KBM-7 (cell line): ENCODE measurements at regions not wholly inside any gene's neighbourhood (a gene's known extent, or its start where the extent isn't known, plus 50 kb on each side); places are given as distances from the start of the nearest gene placed in this dataset.
A peak's percentile ranks its signal among the peaks of the same experiment; 100 is the strongest.
"Not testable (repeated sequence)": the region's sequence is repeated elsewhere in the genome, so short reads cannot be mapped to it uniquely, and the experiment has no call there.

Source experiments
- DNase-seq: peaks from one replicate; pipeline ENCODE4 v3.0.0-alpha.2; 2015
- in situ Hi-C: fragments of 300-500 bp; cut with MboI; formaldehyde crosslinking; loops from 2 replicates; pipeline ENCODE4 v1.14.3; 2020; ENCODE audit warnings: low sequenced_read_pairs, low pct_unique_long_range_greater_than_20kb, mixed read lengths

DNA sequence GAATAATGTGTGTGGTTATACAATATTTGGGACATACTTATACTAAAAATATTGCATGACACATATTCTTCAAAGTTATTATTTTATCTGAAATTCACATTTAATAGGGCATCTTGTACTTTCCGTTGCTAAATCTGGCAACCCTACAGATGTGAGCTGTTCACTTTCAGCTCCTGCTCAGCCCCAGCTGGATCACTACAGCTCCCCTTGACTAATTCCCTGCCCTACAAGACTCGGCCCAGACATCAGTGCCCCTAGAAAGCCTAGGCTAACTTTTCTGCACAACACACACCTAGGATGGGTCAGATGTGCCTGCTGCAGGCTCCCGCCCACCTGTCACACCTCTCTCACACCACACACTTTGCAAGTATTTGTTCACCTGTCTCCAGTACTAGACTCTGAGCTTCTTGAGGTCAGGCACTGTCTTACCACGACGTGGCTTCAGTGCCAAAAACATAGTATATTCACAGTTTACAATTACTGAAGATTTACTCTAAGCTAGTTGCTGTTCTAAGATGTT, 84.1 kb downstream of the PRR15 start:
- in situ Hi-C loops, DNase-seq: not testable (repeated sequence)

- in situ Hi-C loops, result no loop called here
- DNase-seq, result no peak
Measured at GRCh38 chr7:29649028-29649716, 85.5 kb downstream of the PRR15 start.

DNA sequence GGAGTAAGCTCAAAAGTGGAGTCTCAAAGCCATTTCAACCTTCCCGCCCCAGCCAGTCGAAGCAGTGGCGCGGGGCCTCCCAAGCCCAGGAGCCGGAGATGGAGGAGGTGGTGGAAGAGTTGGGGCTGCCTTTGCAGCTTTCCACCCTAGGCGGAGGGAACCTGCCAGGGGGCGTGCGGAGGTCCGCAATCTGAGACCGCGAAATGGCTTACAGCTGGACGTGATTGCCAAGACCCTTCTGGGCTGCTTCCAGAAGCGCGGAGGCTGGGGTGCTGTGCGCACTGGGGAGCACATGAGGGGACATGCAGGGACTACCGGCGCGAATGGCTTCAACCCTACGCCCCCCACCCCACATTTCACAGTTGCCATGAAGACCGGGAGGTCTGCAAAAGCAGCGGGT, 86.2 kb downstream of the PRR15 start:
- in situ Hi-C loops, result no loop called here

DNA sequence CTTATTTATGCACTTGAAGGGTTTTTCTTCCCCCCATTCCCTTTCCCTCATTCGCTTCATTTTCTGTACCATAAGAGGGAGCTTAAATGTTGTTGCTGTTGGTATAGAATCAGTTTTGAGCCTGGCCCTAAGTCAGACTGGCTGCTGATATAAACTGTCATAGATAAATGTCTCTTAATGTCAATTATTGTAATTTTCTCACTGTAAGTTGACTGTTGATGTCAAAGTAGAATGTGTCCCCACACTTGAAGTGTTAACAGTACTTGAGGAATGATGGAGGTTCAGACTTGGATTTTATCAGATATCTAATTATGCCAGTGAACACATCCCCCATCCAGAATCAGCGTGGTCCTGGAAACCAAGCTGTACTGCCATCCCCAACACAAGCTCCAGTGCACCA, 87.8 kb downstream of the PRR15 start:
- DNase-seq, result no peak
- in situ Hi-C loops, result no loop called here

More for the DNA sequence above, 86.2 kb downstream of the PRR15 start:
- DNase-seq, result no peak

DNA sequence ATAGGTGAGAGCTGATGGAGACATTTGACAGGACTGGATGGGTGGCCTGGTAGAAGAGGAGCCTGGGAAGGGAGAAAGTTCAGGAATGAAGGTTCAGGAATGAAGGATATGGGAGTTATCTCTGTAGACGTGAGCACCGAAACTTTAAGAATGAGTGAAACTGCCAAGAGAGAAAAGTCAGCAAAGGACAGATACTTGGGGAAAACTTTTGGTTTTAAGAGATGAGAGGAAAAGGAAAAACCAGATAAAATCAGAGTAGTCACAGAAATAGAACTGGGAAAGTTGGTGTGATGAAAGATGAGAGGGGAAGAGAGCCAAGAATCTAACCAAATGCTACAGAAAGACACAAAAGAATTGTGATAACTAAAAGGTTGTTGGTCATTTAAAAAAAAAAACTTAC, 88.9 kb downstream of the PRR15 start:
- in situ Hi-C loops, result no loop called here
- DNase-seq, result no peak

DNA sequence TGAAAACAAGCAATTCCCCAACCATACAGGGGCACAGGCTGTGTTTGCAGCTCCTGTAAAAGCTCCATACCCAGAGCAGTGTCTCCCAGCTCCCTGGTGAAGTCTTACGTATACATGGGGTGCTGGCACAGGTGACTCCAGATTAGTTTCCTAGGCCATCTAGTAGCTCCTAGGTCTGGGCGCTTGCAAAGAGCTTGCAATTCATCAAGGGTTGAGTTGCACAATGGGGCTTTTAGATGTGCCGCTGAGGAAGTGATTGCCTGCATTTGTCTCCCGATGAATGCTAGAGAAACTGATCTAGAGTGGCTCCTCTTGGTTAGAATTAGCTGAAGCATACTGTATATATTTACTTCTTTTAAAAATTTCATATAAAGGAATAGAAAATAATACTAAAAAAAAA, 90.7 kb downstream of the PRR15 start:
- in situ Hi-C loops, result not testable (repeated sequence)

GRCh38 chr7:29657288-29657687, 93.7 kb downstream of the PRR15 start:
- in situ Hi-C loops, result no loop called here
- no peak for DNase-seq

More for the DNA sequence above, 90.7 kb downstream of the PRR15 start:
- DNase-seq, result not testable (repeated sequence)

GRCh38 chr7:29657856-29658255, 94.2 kb downstream of the PRR15 start:
- DNase-seq, result no peak
- in situ Hi-C loops, result no loop called here

GRCh38 chr7:29659213-29659612, 95.6 kb downstream of the PRR15 start:
- DNase-seq, in situ Hi-C loops: not testable (repeated sequence)

DNA sequence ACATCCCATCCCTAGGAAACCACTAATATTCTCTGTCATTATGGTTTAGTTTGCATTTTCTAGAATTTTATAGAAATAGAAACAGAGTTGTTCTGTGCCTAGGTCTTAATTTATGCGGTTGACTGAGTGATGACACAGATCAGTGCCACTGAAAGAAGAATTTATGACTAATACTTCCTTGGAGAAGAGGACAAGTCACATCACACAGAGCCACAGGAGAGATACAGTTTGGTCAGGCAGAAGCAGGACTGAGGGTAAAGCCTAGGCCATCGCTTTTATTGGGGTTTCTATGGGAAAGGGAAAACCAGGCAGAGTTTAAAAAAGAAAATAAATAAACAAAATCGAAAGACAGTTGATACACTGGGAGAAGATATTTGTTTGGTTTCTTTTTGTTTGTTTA, 99.3 kb downstream of the PRR15 start:
- DNase-seq, in situ Hi-C loops: not testable (repeated sequence)

DNA sequence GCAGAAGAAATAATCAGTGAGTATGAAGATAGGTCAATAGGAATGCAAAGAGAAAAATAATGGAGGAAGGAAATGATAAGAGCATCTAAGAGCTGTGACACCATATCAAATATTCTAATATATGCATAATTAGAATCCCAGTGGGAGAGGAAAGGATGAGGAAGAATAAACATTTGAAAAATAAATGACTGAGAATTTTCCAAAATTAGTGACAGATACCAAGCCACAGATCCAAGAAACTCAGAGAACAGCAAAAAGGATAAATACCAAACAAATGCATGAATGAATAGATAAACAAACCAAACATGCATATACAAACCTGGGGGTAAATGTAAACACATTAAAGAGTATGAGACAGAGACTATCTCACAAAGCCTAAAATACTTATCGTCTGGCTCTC, 101.4 kb downstream of the PRR15 start:
- in situ Hi-C loops, DNase-seq: not testable (repeated sequence)

DNA sequence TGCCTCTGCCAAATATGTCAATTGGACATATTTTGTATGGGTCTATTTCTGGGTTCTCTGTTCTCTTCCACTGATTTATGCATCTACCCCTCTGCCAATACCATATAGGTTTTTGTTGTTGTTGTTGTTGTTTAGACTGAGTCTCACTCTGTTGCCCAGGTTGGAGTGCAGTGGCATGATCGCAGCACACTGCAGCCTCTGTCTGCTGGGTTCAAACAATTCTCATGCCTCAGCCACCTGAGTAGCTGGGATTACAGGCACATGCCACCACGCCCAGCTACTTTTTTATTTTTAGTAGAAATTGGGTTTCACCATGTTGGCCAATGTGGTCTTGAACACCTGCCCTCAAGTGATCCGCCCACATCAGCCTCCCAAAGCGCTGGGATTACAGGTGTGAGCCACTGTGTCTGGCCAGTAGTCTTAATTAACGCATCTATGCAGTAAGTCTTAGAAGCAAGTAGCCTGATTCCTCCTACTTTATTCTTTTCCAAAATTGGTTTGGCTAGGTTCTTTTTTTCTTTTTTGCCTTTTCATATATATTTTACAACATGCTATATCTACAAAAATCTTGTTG, 103.5 kb downstream of the PRR15 start:
- DNase-seq, in situ Hi-C loops: not testable (repeated sequence)

DNA sequence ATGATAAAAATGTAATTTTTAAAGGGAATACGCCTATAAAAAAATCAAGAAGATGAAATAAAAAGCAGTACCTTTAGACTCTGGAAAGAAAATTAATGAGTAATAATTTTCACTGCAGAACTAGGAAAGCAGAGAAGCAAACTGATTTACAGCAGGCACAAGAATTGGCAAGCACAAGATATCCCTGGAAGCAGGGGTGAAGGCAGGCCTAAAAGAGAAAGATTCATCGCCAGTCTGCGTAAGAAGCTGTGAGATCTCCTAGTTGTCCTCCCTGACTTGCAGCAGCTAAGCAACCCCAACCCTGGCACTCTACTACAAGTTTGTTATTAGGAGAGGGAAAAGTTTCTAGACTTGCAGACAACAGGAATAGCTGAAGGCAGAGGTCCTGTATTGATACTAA, 107.7 kb downstream of the PRR15 start:
- DNase-seq, in situ Hi-C loops: not testable (repeated sequence)

- DNase-seq, in situ Hi-C loops: not testable (repeated sequence)
Measured at GRCh38 chr7:29673635-29674034, 110.0 kb downstream of the PRR15 start.

DNA sequence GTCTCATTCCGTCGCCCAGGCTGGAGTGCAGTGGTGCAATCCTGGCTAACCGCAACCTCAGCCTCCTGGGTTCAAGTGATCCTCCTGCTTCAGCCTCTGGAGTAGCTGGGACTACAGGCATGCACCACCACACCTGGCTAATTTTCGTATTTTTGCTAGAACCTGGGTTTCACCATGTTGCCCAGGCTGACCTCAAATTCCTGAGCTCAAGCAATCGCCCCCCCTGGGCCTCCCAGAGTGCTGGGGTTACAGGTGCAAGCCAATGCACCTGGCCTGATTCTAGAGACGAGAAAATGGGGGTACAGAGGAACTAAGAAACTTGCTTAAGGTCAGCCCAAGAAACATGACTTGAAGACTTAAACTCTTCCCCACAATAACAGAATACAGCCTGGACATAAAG, 111.0 kb downstream of the PRR15 start:
- in situ Hi-C loops, DNase-seq: not testable (repeated sequence)

DNA sequence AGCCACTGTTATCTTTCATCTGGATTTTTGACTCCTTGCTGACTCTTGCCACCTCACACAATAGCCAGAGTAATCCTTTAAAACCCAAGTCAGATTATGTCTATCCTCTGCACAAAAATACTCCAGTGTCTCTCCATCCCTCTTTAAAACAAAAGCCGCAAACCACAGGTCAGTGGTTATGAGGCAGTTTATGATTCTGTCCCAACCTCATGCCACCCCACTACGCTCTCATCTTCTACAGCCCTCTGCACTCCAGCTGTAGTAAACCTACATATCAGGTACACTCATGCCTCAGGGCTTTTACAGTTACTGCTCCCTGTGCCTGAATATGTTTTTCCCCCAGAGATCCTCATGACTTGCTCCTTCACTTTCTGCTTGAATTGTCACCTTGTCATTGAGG, 113.6 kb downstream of the PRR15 start:
- DNase-seq, in situ Hi-C loops: not testable (repeated sequence)

DNA sequence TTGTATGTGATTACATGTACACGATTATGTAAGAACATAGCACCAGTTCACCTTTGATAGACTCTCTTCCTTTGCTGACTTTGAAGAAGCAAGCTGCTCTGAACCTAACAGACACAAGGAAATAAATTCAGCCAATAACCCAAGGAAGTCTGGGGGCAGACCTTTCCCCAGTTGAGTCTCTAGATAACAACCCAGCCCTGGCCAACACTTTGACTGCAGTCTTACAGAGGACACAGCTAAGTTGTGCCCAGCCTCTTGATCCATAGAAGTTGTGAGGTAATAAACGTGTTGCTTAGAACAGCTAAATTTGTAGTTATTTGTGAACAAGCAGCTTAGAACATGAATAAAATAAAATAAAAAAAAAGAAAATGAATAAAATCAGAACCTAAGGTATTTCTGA, 116.3 kb downstream of the PRR15 start:
- DNase-seq, in situ Hi-C loops: not testable (repeated sequence)

DNA sequence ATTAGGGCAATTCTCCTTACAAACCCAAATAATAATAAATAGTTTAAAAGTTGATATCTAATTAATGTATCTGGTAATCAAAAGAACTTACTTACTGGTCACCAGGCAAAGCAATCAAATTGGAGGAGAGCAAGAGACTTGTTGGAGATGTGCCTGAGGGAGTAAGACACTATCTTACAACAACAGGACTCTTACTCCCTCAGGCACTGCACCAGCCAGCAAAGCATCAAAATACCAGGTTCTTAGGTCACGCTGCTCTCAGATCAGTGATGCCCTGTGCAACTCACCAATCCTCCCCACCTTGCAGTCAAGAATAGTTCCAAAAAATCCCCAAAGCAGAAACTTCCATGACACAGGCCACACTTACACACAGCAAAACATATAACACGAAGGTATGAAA, 117.0 kb downstream of the PRR15 start:
- in situ Hi-C loops, DNase-seq: not testable (repeated sequence)

GRCh38 chr7:29684151-29684786, 120.6 kb downstream of the PRR15 start:
- in situ Hi-C loops, result not testable (repeated sequence)
- peak; percentile 50 for DNase-seq
